ENCODE measurements at regions not wholly inside any gene's neighbourhood (a gene's known extent, or its start where the extent isn't known, plus 50 kb on each side); places are given as distances from the start of the nearest gene placed in this dataset.
A peak's percentile ranks its signal among the peaks of the same experiment; 100 is the strongest.

GRCh38 chr9:16272776-16273175, 597.7 kb downstream of the BNC2 start:
- TF ChIP-seq, protein P1, sequence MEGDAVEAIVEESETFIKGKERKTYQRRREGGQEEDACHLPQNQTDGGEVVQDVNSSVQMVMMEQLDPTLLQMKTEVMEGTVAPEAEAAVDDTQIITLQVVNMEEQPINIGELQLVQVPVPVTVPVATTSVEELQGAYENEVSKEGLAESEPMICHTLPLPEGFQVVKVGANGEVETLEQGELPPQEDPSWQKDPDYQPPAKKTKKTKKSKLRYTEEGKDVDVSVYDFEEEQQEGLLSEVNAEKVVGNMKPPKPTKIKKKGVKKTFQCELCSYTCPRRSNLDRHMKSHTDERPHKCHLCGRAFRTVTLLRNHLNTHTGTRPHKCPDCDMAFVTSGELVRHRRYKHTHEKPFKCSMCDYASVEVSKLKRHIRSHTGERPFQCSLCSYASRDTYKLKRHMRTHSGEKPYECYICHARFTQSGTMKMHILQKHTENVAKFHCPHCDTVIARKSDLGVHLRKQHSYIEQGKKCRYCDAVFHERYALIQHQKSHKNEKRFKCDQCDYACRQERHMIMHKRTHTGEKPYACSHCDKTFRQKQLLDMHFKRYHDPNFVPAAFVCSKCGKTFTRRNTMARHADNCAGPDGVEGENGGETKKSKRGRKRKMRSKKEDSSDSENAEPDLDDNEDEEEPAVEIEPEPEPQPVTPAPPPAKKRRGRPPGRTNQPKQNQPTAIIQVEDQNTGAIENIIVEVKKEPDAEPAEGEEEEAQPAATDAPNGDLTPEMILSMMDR (IDR thresholded peaks at IDR 0.05; ENCODE audit: control insufficient read depth, extremely low read depth, insufficient read depth) = no peak
- no peak overlapping the region for H3K4me3 ChIP-seq (ENCODE audit: low read depth, low read length)
- DNase-seq (ENCODE audit: low read depth) = no peak

GRCh38 chr9:16275795-16276624, 594.5 kb downstream of the BNC2 start:
- TF ChIP-seq, protein P1 (IDR thresholded peaks at IDR 0.05; ENCODE audit: control insufficient read depth, extremely low read depth, insufficient read depth) = no peak
- no peak for DNase-seq (ENCODE audit: low read depth)

DNA sequence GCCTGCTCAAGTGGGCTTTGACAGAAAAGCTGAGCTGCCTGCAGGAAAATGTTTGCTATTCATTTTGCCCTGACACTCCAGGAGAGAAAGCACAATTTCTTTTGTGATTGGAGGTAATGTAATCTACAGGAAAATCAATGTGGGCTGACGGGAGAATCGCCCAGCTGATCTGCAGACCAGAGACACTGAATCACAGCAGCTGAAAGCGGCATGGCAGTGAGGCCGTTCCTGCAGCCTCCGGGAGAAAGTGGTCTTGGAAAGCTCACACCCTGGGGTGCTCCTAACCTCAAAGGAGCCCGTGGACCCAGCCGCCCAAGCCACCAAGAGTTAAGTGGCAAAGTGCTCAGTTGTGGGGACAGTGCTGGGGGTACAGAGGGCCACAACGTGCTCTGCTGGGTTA, 593.6 kb downstream of the BNC2 start:
- H3K4me3 ChIP-seq (ENCODE audit: low read depth, low read length) = no peak overlapping the region
- DNase-seq (ENCODE audit: low read depth) = no peak
- TF ChIP-seq, protein P1 (IDR thresholded peaks at IDR 0.05; ENCODE audit: control insufficient read depth, extremely low read depth, insufficient read depth) = no peak

More at GRCh38 chr9:16275795-16276624, 594.5 kb downstream of the BNC2 start:
- no peak overlapping the region for H3K4me3 ChIP-seq (ENCODE audit: low read depth, low read length)

- TF ChIP-seq, protein P1 (IDR thresholded peaks at IDR 0.05; ENCODE audit: control insufficient read depth, extremely low read depth, insufficient read depth) = no peak
- no peak overlapping the region for H3K4me3 ChIP-seq (ENCODE audit: low read depth, low read length)
- no peak for DNase-seq (ENCODE audit: low read depth)
These were observed 593.0 kb downstream of the BNC2 start for GRCh38 chr9:16277471-16277960.

DNA sequence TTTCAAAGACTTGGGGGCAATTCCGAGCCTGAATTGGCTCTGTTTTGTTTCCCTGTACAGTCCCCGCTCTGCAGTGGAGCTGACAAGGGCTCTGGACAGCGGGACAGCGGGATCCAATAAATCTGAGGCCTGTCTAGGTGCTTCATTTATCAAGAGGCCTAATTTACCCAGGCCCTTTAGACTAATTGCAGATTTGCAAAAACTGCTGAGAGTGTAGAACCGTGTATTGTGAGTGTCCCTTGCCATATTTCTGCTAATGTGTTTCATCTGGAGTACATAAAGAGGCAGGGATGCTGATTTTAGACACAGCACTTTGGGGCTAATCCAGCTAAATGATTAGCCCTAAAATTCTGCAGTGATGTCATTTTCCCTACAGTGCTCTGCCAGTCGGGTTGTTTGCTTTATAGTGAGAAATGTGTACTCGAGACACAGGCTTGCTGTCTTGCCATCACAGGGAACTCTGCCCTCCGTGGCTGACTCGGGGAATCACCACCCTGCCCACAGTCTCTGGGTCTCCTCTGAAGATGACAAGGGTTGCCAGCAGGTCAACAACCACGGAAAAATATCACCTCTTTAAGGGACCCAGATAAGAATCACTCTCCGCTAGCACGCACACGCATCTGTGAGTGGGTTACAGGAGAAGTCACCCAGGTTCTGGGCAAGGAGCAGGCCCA, 592.0 kb downstream of the BNC2 start:
- DNase-seq (ENCODE audit: low read depth) = no peak
- TF ChIP-seq, protein P1 (IDR thresholded peaks at IDR 0.05; ENCODE audit: control insufficient read depth, extremely low read depth, insufficient read depth) = no peak
- no peak overlapping the region for H3K4me3 ChIP-seq (ENCODE audit: low read depth, low read length)

GRCh38 chr9:16281707-16282106, 588.8 kb downstream of the BNC2 start:
- DNase-seq (ENCODE audit: low read depth) = peak; percentile 47
- TF ChIP-seq, protein P1 (IDR thresholded peaks at IDR 0.05; ENCODE audit: control insufficient read depth, extremely low read depth, insufficient read depth) = no peak
- H3K4me3 ChIP-seq (ENCODE audit: low read depth, low read length) = no peak overlapping the region
